GM23338 (cell line): ENCODE measurements at regions not wholly inside any gene's neighbourhood (a gene's known extent, or its start where the extent isn't known, plus 50 kb on each side); places are given as distances from the start of the nearest gene placed in this dataset.

Source experiments
- ATAC-seq: fragments of 200-7000 bp; cut with Tn5 transposase; 3 replicates; pipeline ENCODE4 v1.9.1; 2020
- DNase-seq: peaks from one replicate; pipeline ENCODE4 v3.0.0-alpha.2; 2015; ENCODE audit warnings: low spot score
- H2AFZ ChIP-seq: fragments of 200-600 bp; sonication (generic); 2 replicates; pipeline ENCODE4 v1.8.0; 2016; ENCODE audit warnings: antibody characterized with exemption, mild to moderate bottlenecking, moderate library complexity
- H3F3A ChIP-seq: fragments of 200-600 bp; sonication (generic); replicated peaks from 2 replicates; pipeline ENCODE4 v1.8.0; 2017; ENCODE audit warnings: antibody characterized with exemption, mixed run types, low read depth
- H3K27ac ChIP-seq: fragments of 200-600 bp; sonication (generic); 2 replicates; pipeline ENCODE4 v1.6.1; 2016; ENCODE audit warnings: low read depth
- H3K27me3 ChIP-seq: fragments of 200-600 bp; sonication (generic); 2 replicates; pipeline ENCODE4 v1.8.0; 2016; ENCODE audit warnings: mild to moderate bottlenecking, mixed run types, moderate library complexity; ENCODE audit not compliant: insufficient read depth
- H3K36me3 ChIP-seq: fragments of 200-600 bp; sonication (generic); 2 replicates; pipeline ENCODE4 v1.8.0; 2016; ENCODE audit warnings: mild to moderate bottlenecking; ENCODE audit not compliant: insufficient read depth
- H3K4me1 ChIP-seq: fragments of 200-600 bp; sonication (generic); 2 replicates; pipeline ENCODE4 v1.8.0; 2016; ENCODE audit warnings: mild to moderate bottlenecking, moderate library complexity; ENCODE audit not compliant: insufficient read depth
- H3K4me2 ChIP-seq: fragments of 200-600 bp; sonication (generic); 2 replicates; pipeline ENCODE4 v1.7.1; 2017; ENCODE audit warnings: mixed run types
- H3K4me3 ChIP-seq: fragments of 200-600 bp; sonication (generic); 2 replicates; pipeline ENCODE4 v1.6.1; 2016; ENCODE audit warnings: mixed run types
- H3K79me2 ChIP-seq: fragments of 200-600 bp; sonication (generic); replicated peaks from 2 replicates; pipeline ENCODE4 v1.8.0; 2017; ENCODE audit warnings: mild to moderate bottlenecking; ENCODE audit not compliant: insufficient read depth
- H3K9me2 ChIP-seq: fragments of 200-600 bp; sonication (generic); 2 replicates; pipeline ENCODE4 v1.8.0; 2017; ENCODE audit not compliant: insufficient read depth
- H4K20me1 ChIP-seq: fragments of 200-600 bp; sonication (generic); replicated peaks from 2 replicates; pipeline ENCODE4 v1.8.0; 2017; ENCODE audit warnings: mild to moderate bottlenecking; ENCODE audit not compliant: insufficient read depth
- H3K27ac Mint-ChIP-seq: 2 replicates; pipeline ENCODE4 v1.8.0; 2020; ENCODE audit warnings: inconsistent platforms, mild to moderate bottlenecking, moderate library complexity, mixed read lengths
- H3K27me3 Mint-ChIP-seq: 3 replicates; pipeline ENCODE4 v1.8.0; 2022; ENCODE audit warnings: low read depth, mild to moderate bottlenecking, moderate library complexity, mixed read lengths, inconsistent platforms; ENCODE audit not compliant: insufficient read depth, poor library complexity
- H3K36me3 Mint-ChIP-seq: 3 replicates; pipeline ENCODE4 v1.8.0; 2021; ENCODE audit warnings: low read depth, mild to moderate bottlenecking, inconsistent platforms, moderate library complexity, mixed read lengths
- H3K4me1 Mint-ChIP-seq: 3 replicates; pipeline ENCODE4 v1.8.0; 2020; ENCODE audit warnings: mild to moderate bottlenecking, inconsistent platforms, mixed read lengths
- H3K4me3 Mint-ChIP-seq: 3 replicates; pipeline ENCODE4 v1.8.0; 2021; ENCODE audit warnings: moderate library complexity, mild to moderate bottlenecking, inconsistent platforms, mixed read lengths
- H3K9me3 Mint-ChIP-seq: 3 replicates; pipeline ENCODE4 v1.8.0; 2020; ENCODE audit warnings: moderate library complexity, mild to moderate bottlenecking, inconsistent platforms, mixed read lengths
- TF ChIP-seq, protein P1 (sequence below): IDR thresholded peaks from one replicate; pipeline ENCODE4 v1.6.1; 2018; ENCODE audit warnings: antibody characterized with exemption; ENCODE audit not compliant: unreplicated experiment
- TF ChIP-seq, protein P2 (sequence below), 2 experiments: fragments of 200-600 bp in 1 of 2; sonication (generic) in 1 of 2; conservative IDR thresholded peaks; 2 replicates each; pipeline versions ENCODE4 v1.5.1 to v1.6.1; 2016 to 2017; ENCODE audit warnings: antibody characterized with exemption in 2 of 2, low read depth in 2 of 2, mild to moderate bottlenecking in 2 of 2, moderate library complexity in 1 of 2
- TF ChIP-seq, protein P3 (sequence below): fragments of 250-450 bp; sonication (Bioruptor Pico); IDR thresholded peaks from 2 replicates; pipeline ENCODE4 v1.5.0; 2020; ENCODE audit warnings: mild to moderate bottlenecking, moderate library complexity

DNA sequence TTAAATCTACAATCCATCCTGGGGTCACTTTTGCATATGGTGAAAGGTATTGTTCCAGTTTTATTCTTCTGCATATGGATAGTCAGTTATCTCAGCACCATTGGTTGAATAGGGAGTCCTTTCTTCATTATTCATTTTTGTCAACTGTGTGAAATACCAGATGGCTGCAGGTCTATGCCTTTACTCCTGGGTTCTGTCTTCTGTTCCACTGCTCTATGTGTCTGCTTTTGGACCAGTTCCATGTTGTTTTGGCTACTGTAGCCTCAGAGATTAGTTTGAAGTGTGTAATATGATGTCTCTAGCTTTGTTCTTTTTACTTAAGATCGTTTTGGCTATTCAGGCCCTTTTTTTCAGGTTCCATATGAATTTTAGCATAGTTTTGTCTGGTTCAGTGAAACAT is 795.8 kb downstream of the OTOL1 start:
- ATAC-seq (no peak), DNase-seq (no peak)
- Mint-ChIP-seq H3K4me3 (no peak overlapping the region), H3K4me1 (peaks cover 4% of the 10 kb centered on the region; the same call in 2 of the 3 replicates), H3K36me3 (no peaks in the 10 kb centered on the region), H3K27me3 (no peaks in the 10 kb centered on the region), H3K27ac (no peak overlapping the region), H3K9me3 (no peaks in the 10 kb centered on the region)
- Histone ChIP-seq H2AFZ (no peak overlapping the region), H3K27me3 (no peaks in the 10 kb centered on the region), H3F3A (no peaks in the 10 kb centered on the region), H3K4me1 (no peaks in the 10 kb centered on the region), H3K4me2 (no peak overlapping the region), H4K20me1 (no peaks in the 10 kb centered on the region), H3K36me3 (no peaks in the 10 kb centered on the region), H3K9me2 (no peaks in the 10 kb centered on the region), H3K27ac (no peak overlapping the region), H3K79me2 (no peaks in the 10 kb centered on the region), H3K4me3 (no peak overlapping the region)
- TF ChIP-seq, protein P1, sequence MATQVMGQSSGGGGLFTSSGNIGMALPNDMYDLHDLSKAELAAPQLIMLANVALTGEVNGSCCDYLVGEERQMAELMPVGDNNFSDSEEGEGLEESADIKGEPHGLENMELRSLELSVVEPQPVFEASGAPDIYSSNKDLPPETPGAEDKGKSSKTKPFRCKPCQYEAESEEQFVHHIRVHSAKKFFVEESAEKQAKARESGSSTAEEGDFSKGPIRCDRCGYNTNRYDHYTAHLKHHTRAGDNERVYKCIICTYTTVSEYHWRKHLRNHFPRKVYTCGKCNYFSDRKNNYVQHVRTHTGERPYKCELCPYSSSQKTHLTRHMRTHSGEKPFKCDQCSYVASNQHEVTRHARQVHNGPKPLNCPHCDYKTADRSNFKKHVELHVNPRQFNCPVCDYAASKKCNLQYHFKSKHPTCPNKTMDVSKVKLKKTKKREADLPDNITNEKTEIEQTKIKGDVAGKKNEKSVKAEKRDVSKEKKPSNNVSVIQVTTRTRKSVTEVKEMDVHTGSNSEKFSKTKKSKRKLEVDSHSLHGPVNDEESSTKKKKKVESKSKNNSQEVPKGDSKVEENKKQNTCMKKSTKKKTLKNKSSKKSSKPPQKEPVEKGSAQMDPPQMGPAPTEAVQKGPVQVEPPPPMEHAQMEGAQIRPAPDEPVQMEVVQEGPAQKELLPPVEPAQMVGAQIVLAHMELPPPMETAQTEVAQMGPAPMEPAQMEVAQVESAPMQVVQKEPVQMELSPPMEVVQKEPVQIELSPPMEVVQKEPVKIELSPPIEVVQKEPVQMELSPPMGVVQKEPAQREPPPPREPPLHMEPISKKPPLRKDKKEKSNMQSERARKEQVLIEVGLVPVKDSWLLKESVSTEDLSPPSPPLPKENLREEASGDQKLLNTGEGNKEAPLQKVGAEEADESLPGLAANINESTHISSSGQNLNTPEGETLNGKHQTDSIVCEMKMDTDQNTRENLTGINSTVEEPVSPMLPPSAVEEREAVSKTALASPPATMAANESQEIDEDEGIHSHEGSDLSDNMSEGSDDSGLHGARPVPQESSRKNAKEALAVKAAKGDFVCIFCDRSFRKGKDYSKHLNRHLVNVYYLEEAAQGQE = no peak
- TF ChIP-seq, protein P2, sequence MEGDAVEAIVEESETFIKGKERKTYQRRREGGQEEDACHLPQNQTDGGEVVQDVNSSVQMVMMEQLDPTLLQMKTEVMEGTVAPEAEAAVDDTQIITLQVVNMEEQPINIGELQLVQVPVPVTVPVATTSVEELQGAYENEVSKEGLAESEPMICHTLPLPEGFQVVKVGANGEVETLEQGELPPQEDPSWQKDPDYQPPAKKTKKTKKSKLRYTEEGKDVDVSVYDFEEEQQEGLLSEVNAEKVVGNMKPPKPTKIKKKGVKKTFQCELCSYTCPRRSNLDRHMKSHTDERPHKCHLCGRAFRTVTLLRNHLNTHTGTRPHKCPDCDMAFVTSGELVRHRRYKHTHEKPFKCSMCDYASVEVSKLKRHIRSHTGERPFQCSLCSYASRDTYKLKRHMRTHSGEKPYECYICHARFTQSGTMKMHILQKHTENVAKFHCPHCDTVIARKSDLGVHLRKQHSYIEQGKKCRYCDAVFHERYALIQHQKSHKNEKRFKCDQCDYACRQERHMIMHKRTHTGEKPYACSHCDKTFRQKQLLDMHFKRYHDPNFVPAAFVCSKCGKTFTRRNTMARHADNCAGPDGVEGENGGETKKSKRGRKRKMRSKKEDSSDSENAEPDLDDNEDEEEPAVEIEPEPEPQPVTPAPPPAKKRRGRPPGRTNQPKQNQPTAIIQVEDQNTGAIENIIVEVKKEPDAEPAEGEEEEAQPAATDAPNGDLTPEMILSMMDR (conservative IDR thresholded peaks at IDR 0.05; ENCODE audit: low read depth in 2 of 2) = no peak
- TF ChIP-seq, protein P3, sequence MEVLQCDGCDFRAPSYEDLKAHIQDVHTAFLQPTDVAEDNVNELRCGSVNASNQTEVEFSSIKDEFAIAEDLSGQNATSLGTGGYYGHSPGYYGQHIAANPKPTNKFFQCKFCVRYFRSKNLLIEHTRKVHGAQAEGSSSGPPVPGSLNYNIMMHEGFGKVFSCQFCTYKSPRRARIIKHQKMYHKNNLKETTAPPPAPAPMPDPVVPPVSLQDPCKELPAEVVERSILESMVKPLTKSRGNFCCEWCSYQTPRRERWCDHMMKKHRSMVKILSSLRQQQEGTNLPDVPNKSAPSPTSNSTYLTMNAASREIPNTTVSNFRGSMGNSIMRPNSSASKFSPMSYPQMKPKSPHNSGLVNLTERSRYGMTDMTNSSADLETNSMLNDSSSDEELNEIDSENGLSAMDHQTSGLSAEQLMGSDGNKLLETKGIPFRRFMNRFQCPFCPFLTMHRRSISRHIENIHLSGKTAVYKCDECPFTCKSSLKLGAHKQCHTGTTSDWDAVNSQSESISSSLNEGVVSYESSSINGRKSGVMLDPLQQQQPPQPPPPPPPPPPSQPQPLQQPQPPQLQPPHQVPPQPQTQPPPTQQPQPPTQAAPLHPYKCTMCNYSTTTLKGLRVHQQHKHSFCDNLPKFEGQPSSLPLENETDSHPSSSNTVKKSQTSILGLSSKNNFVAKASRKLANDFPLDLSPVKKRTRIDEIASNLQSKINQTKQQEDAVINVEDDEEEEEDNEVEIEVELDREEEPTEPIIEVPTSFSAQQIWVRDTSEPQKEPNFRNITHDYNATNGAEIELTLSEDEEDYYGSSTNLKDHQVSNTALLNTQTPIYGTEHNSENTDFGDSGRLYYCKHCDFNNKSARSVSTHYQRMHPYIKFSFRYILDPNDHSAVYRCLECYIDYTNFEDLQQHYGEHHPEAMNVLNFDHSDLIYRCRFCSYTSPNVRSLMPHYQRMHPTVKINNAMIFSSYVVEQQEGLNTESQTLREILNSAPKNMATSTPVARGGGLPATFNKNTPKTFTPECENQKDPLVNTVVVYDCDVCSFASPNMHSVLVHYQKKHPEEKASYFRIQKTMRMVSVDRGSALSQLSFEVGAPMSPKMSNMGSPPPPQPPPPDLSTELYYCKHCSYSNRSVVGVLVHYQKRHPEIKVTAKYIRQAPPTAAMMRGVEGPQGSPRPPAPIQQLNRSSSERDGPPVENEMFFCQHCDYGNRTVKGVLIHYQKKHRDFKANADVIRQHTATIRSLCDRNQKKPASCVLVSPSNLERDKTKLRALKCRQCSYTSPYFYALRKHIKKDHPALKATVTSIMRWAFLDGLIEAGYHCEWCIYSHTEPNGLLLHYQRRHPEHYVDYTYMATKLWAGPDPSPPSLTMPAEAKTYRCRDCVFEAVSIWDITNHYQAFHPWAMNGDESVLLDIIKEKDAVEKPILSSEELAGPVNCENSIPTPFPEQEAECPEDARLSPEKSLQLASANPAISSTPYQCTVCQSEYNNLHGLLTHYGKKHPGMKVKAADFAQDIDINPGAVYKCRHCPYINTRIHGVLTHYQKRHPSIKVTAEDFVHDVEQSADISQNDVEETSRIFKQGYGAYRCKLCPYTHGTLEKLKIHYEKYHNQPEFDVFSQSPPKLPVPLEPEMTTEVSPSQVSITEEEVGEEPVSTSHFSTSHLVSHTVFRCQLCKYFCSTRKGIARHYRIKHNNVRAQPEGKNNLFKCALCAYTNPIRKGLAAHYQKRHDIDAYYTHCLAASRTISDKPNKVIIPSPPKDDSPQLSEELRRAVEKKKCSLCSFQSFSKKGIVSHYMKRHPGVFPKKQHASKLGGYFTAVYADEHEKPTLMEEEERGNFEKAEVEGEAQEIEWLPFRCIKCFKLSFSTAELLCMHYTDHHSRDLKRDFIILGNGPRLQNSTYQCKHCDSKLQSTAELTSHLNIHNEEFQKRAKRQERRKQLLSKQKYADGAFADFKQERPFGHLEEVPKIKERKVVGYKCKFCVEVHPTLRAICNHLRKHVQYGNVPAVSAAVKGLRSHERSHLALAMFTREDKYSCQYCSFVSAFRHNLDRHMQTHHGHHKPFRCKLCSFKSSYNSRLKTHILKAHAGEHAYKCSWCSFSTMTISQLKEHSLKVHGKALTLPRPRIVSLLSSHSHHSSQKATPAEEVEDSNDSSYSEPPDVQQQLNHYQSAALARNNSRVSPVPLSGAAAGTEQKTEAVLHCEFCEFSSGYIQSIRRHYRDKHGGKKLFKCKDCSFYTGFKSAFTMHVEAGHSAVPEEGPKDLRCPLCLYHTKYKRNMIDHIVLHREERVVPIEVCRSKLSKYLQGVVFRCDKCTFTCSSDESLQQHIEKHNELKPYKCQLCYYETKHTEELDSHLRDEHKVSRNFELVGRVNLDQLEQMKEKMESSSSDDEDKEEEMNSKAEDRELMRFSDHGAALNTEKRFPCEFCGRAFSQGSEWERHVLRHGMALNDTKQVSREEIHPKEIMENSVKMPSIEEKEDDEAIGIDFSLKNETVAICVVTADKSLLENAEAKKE = no peak
